BJ (cell line): ENCODE measurements at regions not wholly inside any gene's neighbourhood (a gene's known extent, or its start where the extent isn't known, plus 50 kb on each side); places are given as distances from the start of the nearest gene placed in this dataset.

ENCODE experiments used
- CTCF ChIA-PET: fragments of 350-600 bp; formaldehyde crosslinking; extraction: SDS; loops from one replicate; lab custom pipeline; 2021; ENCODE audit warnings: antibody characterized with exemption, inconsistent platforms; lab: Yijun Ruan, JAX
- POLR2A ChIA-PET: fragments of 300-600 bp; sonication (Branson Sonifier 250); formaldehyde crosslinking; extraction: SDS; loops from one replicate; lab custom pipeline; 2021; ENCODE audit warnings: antibody characterized with exemption; lab: Charles Lee
- DNase-seq: peaks from one replicate; pipeline ENCODE4 v3.0.0-alpha.2; 2011; ENCODE audit warnings: low read depth
- H3K27me3 ChIP-seq: 2 replicates; pipeline ENCODE4 v1.6.0; 2011; ENCODE audit warnings: low read length; ENCODE audit not compliant: control insufficient read depth, insufficient read depth
- H3K36me3 ChIP-seq: 2 replicates; pipeline ENCODE4 v1.5.1; 2011; ENCODE audit warnings: low read length; ENCODE audit not compliant: control insufficient read depth, insufficient read depth
- H3K4me3 ChIP-seq: 2 replicates; pipeline ENCODE4 v1.5.1; 2011; ENCODE audit warnings: low read depth, mild to moderate bottlenecking, control low read depth, low read length
- TF ChIP-seq, protein P1 (sequence below): IDR thresholded peaks from 2 replicates; pipeline ENCODE4 v1.5.1; 2011; ENCODE audit warnings: low read depth, mild to moderate bottlenecking, control low read depth, inconsistent platforms, low read length, moderate library complexity; ENCODE audit not compliant: insufficient read depth

- Histone ChIP-seq H3K27me3 (no peaks in the 10 kb centered on the region), H3K36me3 (no peaks in the 10 kb centered on the region), H3K4me3 (no peak overlapping the region)
- ChIA-PET CTCF (no interaction called here), POLR2A (no interaction called here)
- DNase-seq = no peak
- TF ChIP-seq, protein P1, sequence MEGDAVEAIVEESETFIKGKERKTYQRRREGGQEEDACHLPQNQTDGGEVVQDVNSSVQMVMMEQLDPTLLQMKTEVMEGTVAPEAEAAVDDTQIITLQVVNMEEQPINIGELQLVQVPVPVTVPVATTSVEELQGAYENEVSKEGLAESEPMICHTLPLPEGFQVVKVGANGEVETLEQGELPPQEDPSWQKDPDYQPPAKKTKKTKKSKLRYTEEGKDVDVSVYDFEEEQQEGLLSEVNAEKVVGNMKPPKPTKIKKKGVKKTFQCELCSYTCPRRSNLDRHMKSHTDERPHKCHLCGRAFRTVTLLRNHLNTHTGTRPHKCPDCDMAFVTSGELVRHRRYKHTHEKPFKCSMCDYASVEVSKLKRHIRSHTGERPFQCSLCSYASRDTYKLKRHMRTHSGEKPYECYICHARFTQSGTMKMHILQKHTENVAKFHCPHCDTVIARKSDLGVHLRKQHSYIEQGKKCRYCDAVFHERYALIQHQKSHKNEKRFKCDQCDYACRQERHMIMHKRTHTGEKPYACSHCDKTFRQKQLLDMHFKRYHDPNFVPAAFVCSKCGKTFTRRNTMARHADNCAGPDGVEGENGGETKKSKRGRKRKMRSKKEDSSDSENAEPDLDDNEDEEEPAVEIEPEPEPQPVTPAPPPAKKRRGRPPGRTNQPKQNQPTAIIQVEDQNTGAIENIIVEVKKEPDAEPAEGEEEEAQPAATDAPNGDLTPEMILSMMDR = no peak
Measured at GRCh38 chr1:38526046-38526445, 333.5 kb downstream of the RRAGC start.

DNA sequence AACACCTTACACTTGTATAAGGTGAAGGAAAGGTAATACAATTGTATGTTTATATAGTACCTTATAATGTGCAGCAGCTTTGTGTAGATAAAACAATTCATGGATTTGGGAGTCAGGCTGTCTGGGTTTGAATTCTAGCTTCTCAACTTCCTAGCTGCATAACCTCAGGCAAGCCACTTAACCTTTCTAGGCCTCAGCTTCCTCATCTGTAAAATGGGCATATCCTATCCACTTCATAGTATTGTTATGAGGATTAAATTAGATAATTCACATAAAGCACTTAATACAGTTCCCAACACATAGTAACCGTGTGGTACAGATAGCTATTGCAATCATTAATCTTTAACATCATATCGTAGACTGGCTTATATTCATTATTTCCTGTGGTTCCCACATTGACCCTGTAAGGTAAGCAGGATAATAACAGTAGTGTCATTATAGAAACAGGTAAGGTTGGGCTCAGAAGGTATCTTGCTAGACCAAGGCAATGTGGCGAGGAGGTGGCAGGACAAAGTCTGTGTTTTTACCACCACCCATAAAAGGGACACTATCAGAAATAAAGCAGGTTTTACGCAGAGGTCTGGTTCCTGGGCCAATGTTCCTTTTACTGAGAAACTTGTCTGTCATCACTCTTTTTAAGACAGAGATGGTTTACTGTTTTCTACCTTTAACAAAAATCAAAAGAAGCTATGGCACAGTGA is 334.1 kb downstream of the RRAGC start:
- DNase-seq = no peak
- no peaks in the 10 kb centered on the region for H3K27me3 ChIP-seq
- ChIA-PET CTCF (interaction anchor here (0.6 kb wide), 1 partner anchor 33 kb away, joined by 5 read pairs; no protein-coding TSS in a partner anchor), POLR2A (no interaction called here)
- TF ChIP-seq, protein P1 = no peak
- no peaks in the 10 kb centered on the region for H3K36me3 ChIP-seq
- H3K4me3 ChIP-seq = no peak overlapping the region

- Histone ChIP-seq H3K4me3 (no peak overlapping the region), H3K27me3 (no peaks in the 10 kb centered on the region), H3K36me3 (no peaks in the 10 kb centered on the region)
- ChIA-PET CTCF (no interaction called here), POLR2A (no interaction called here)
- DNase-seq = no peak
- TF ChIP-seq, protein P1 = no peak
Measured at GRCh38 chr1:38524025-38524641, 335.4 kb downstream of the RRAGC start.

- CTCF ChIA-PET = no interaction called here
- no peak for DNase-seq
- POLR2A ChIA-PET = no interaction called here
- TF ChIP-seq, protein P1 = no peak
- no peak overlapping the region for H3K4me3 ChIP-seq
- H3K27me3 ChIP-seq = no peaks in the 10 kb centered on the region
- no peaks in the 10 kb centered on the region for H3K36me3 ChIP-seq
Measured at GRCh38 chr1:38523568-38523939, 336.0 kb downstream of the RRAGC start.

DNA sequence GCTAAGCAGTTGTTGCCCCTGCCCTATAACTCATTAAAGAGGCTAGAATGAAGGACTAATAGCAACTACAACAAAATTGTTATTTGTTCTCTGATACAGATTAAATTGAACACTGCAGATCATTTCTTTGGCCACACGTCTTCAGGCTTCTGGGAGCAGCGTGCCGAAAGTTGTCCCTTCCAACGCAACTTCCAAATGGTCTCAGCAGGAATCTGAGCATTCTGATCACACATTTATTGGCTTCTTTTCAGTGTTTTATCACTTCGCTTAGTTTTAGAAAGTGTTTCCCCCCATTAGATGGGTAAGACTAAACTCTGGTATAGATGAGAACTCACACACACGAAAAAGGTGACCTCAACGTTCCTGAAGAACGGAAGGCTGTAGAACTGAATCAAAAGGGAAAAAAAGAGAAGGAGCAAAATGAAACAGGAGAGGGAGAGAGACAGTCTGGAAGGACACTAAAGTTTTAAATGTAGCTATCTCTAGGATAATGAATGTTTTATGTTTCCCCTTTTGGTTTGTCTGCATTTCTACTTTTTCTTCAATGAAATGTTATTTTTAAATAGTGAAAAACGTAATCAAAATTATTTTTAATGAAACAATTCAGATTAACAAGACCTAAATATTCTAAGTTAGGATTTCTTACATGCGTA is 336.5 kb downstream of the RRAGC start:
- ChIA-PET CTCF (no interaction called here), POLR2A (no interaction called here)
- H3K4me3 ChIP-seq = no peak overlapping the region
- no peaks in the 10 kb centered on the region for H3K27me3 ChIP-seq
- H3K36me3 ChIP-seq = no peaks in the 10 kb centered on the region
- DNase-seq = no peak
- TF ChIP-seq, protein P1 = no peak
